ENCODE measurements at regions not wholly inside any gene's neighbourhood (a gene's known extent, or its start where the extent isn't known, plus 50 kb on each side); places are given as distances from the start of the nearest gene placed in this dataset.

- Mint-ChIP-seq H3K27me3 (peaks cover 30% of the 10 kb centered on the region), H3K4me3 (no peak overlapping the region), H3K9me3 (ENCODE audit: insufficient read depth) (no peaks in the 10 kb centered on the region), H3K27ac (no peak overlapping the region), H3K4me1 (no peaks in the 10 kb centered on the region)
- Histone ChIP-seq H3K4me2 (replicated peaks; ENCODE audit: low read depth, low read length, poor library complexity, severe bottlenecking) (no peak overlapping the region), H3K79me2 (ENCODE audit: control insufficient read depth, insufficient read depth, low read length) (no peaks in the 10 kb centered on the region), H4K20me1 (ENCODE audit: control insufficient read depth, insufficient read depth, low read length, poor library complexity, severe bottlenecking) (no peaks in the 10 kb centered on the region), H3K36me3 (replicated peaks in 1 of 2; ENCODE audit: control extremely low read depth in 1 of 2, control insufficient read depth in 1 of 2, extremely low read depth in 1 of 2, insufficient read depth in 2 of 2, low read length in 1 of 2) (no peaks in the 10 kb centered on the region), H3K9me3 (ENCODE audit: control extremely low read depth in 1 of 3, control insufficient read depth in 2 of 3, insufficient read depth in 1 of 3, low read length in 2 of 3) (no peaks in the 10 kb centered on the region), H3K9ac (ENCODE audit: low read length) (no peak overlapping the region), H3K27me3 (replicated peaks in 1 of 4; ENCODE audit: control extremely low read depth in 1 of 4, control insufficient read depth in 3 of 4, insufficient read depth in 4 of 4, low read length in 3 of 4) (peaks cover 0 to 1% (median 0%) of the 10 kb centered on the region in 4 experiments), H3K27ac (ENCODE audit: low read length in 2 of 2) (no peak overlapping the region), H2AFZ (ENCODE audit: insufficient read depth, low read depth, low read length, poor library complexity, severe bottlenecking) (no peak overlapping the region), H3K4me3 (ENCODE audit: control extremely low read depth in 1 of 5, extremely low read depth in 1 of 5, insufficient read depth in 1 of 5, low read depth in 2 of 5, low read length in 4 of 5) (no peak overlapping the region), H3K4me1 (ENCODE audit: control insufficient read depth in 2 of 2, insufficient read depth in 2 of 2, low read length in 2 of 2) (no peaks in the 10 kb centered on the region)
- DNase-seq (no peak), ATAC-seq (ENCODE audit: low read depth) (no peak)
- CTCF ChIA-PET, result no interaction called here
- TF ChIP-seq EZH2 (IDR thresholded peaks at IDR 0.05; ENCODE audit: borderline replicate concordance, insufficient read depth, low read depth, low read length, poor library complexity, severe bottlenecking) (no peak), CTCF (IDR thresholded peaks at IDR 0.05) (no peak)
- intact Hi-C loops (cut with micrococcal nuclease), result no loop called here
- POLR2A ChIA-PET, result no interaction called here
- WGBS (ENCODE audit: insufficient coverage), result 87% methylated on average over 8 of the region's 8 CpGs
Observed at GRCh38 chr14:104471114-104471513, 108.5 kb upstream of the C14orf180 start.

GRCh38 chr14:104472073-104472472 is 107.5 kb upstream of the C14orf180 start:
- Histone ChIP-seq H3K9me3 (ENCODE audit: control extremely low read depth in 1 of 3, control insufficient read depth in 2 of 3, insufficient read depth in 1 of 3, low read length in 2 of 3) (no peaks in the 10 kb centered on the region), H3K79me2 (ENCODE audit: control insufficient read depth, insufficient read depth, low read length) (no peaks in the 10 kb centered on the region), H3K4me3 (ENCODE audit: control extremely low read depth in 1 of 5, extremely low read depth in 1 of 5, insufficient read depth in 1 of 5, low read depth in 2 of 5, low read length in 4 of 5) (no peak overlapping the region), H4K20me1 (ENCODE audit: control insufficient read depth, insufficient read depth, low read length, poor library complexity, severe bottlenecking) (no peaks in the 10 kb centered on the region), H3K36me3 (replicated peaks in 1 of 2; ENCODE audit: control extremely low read depth in 1 of 2, control insufficient read depth in 1 of 2, extremely low read depth in 1 of 2, insufficient read depth in 2 of 2, low read length in 1 of 2) (no peaks in the 10 kb centered on the region), H3K27ac (ENCODE audit: low read length in 2 of 2) (no peak overlapping the region), H3K27me3 (replicated peaks in 1 of 4; ENCODE audit: control extremely low read depth in 1 of 4, control insufficient read depth in 3 of 4, insufficient read depth in 4 of 4, low read length in 3 of 4) (peaks cover 0 to 2% (median 0%) of the 10 kb centered on the region in 4 experiments), H3K9ac (ENCODE audit: low read length) (no peak overlapping the region), H3K4me2 (replicated peaks; ENCODE audit: low read depth, low read length, poor library complexity, severe bottlenecking) (no peak overlapping the region), H2AFZ (ENCODE audit: insufficient read depth, low read depth, low read length, poor library complexity, severe bottlenecking) (no peak overlapping the region), H3K4me1 (ENCODE audit: control insufficient read depth in 2 of 2, insufficient read depth in 2 of 2, low read length in 2 of 2) (no peaks in the 10 kb centered on the region)
- peaks cover 30% of the 10 kb centered on the region for H3K27me3 Mint-ChIP-seq
- H3K27ac Mint-ChIP-seq, result no peak overlapping the region
- DNase-seq (no peak), ATAC-seq (ENCODE audit: low read depth) (no peak)
- POLR2A ChIA-PET, result no interaction called here
- no peaks in the 10 kb centered on the region for H3K9me3 Mint-ChIP-seq (ENCODE audit: insufficient read depth)
- CTCF ChIA-PET, result no interaction called here
- intact Hi-C loops (cut with micrococcal nuclease), result no loop called here
- no peak overlapping the region for H3K4me3 Mint-ChIP-seq
- TF ChIP-seq EZH2 (IDR thresholded peaks at IDR 0.05; ENCODE audit: borderline replicate concordance, insufficient read depth, low read depth, low read length, poor library complexity, severe bottlenecking) (no peak), CTCF (IDR thresholded peaks at IDR 0.05) (no peak)
- 100% methylated on average over 1 of the region's 1 CpG for WGBS (ENCODE audit: insufficient coverage)
- H3K4me1 Mint-ChIP-seq, result no peaks in the 10 kb centered on the region
